H9 (cell line): ENCODE measurements at regions not wholly inside any gene's neighbourhood (a gene's known extent, or its start where the extent isn't known, plus 50 kb on each side); places are given as distances from the start of the nearest gene placed in this dataset.

ENCODE experiments used
- DNase-seq: peaks from one replicate; pipeline ENCODE4 v3.0.0-alpha.2; 2017
- H2AFZ ChIP-seq: one replicate; pipeline ENCODE4 v1.6.1; 2013; ENCODE audit warnings: mild to moderate bottlenecking, low read length, control low read depth, moderate library complexity
- H2AK5ac ChIP-seq: 2 replicates; pipeline ENCODE4 v1.6.1; 2013; ENCODE audit warnings: low read length, control low read depth, mixed read lengths; ENCODE audit not compliant: insufficient read length
- H2BK120ac ChIP-seq: one replicate; pipeline ENCODE4 v1.6.1; 2013; ENCODE audit warnings: low read depth, mild to moderate bottlenecking, low read length, control low read depth, inconsistent platforms; ENCODE audit not compliant: poor library complexity, severe bottlenecking
- H2BK12ac ChIP-seq: 2 replicates; pipeline ENCODE4 v1.6.1; 2013; ENCODE audit warnings: low read length, control low read depth, mixed read lengths, low read depth; ENCODE audit not compliant: insufficient read length
- H2BK15ac ChIP-seq: 2 replicates; pipeline ENCODE4 v1.6.1; 2013; ENCODE audit warnings: low read depth, low read length, control low read depth
- H2BK20ac ChIP-seq: one replicate; pipeline ENCODE4 v1.6.1; 2013; ENCODE audit warnings: low read depth, mild to moderate bottlenecking, low read length, control low read depth, inconsistent platforms; ENCODE audit not compliant: poor library complexity, severe bottlenecking
- H2BK5ac ChIP-seq: 2 replicates; pipeline ENCODE4 v1.6.1; 2013; ENCODE audit warnings: low read length, control low read depth, mixed read lengths; ENCODE audit not compliant: insufficient read length
- H3K14ac ChIP-seq: 2 replicates; pipeline ENCODE4 v1.6.1; 2013; ENCODE audit warnings: low read length, control low read depth; ENCODE audit not compliant: insufficient read depth
- H3K18ac ChIP-seq: 2 replicates; pipeline ENCODE4 v1.6.1; 2013; ENCODE audit warnings: low read depth, mild to moderate bottlenecking, mixed read lengths, low read length, control low read depth; ENCODE audit not compliant: insufficient read length
- H3K23ac ChIP-seq: 2 replicates; pipeline ENCODE4 v1.6.1; 2013; ENCODE audit warnings: low read length, control low read depth, mixed read lengths, low read depth; ENCODE audit not compliant: insufficient read length
- H3K23me2 ChIP-seq: 2 replicates; pipeline ENCODE4 v1.6.1; 2013; ENCODE audit warnings: low read depth, mild to moderate bottlenecking, mixed read lengths, low read length, control low read depth; ENCODE audit not compliant: insufficient read length, poor library complexity, severe bottlenecking
- H3K27ac ChIP-seq: 2 replicates; pipeline ENCODE4 v1.5.1; 2013; ENCODE audit warnings: low read length, control low read depth, mixed read lengths, low read depth; ENCODE audit not compliant: insufficient read length
- H3K27me3 ChIP-seq: 2 replicates; pipeline ENCODE4 v1.6.1; 2013; ENCODE audit warnings: low read length, control low read depth, inconsistent platforms; ENCODE audit not compliant: insufficient read depth
- H3K4ac ChIP-seq: 2 replicates; pipeline ENCODE4 v1.6.1; 2013; ENCODE audit warnings: low read depth, mild to moderate bottlenecking, control low read depth, inconsistent platforms, low read length, moderate library complexity
- H3K4me1 ChIP-seq: 2 replicates; pipeline ENCODE4 v1.6.1; 2013; ENCODE audit warnings: low read length, control low read depth, inconsistent platforms; ENCODE audit not compliant: insufficient read depth
- H3K4me2 ChIP-seq: 2 replicates; pipeline ENCODE4 v1.6.1; 2013; ENCODE audit warnings: low read length, control low read depth, mixed read lengths; ENCODE audit not compliant: insufficient read length, insufficient read depth
- H3K56ac ChIP-seq: 2 replicates; pipeline ENCODE4 v1.6.1; 2013; ENCODE audit warnings: low read depth, mild to moderate bottlenecking, mixed read lengths, low read length, control low read depth; ENCODE audit not compliant: insufficient read length
- H3K79me1 ChIP-seq: 2 replicates; pipeline ENCODE4 v1.6.1; 2013; ENCODE audit warnings: low read depth, mild to moderate bottlenecking, moderate library complexity, low read length, control low read depth, inconsistent platforms; ENCODE audit not compliant: insufficient read depth, poor library complexity, severe bottlenecking
- H3K79me2 ChIP-seq: 2 replicates; pipeline ENCODE4 v1.6.1; 2013; ENCODE audit warnings: low read length, control low read depth, inconsistent platforms; ENCODE audit not compliant: insufficient read depth
- H3K9ac ChIP-seq: 2 replicates; pipeline ENCODE4 v1.6.1; 2013; ENCODE audit warnings: low read length, control low read depth, mixed read lengths; ENCODE audit not compliant: insufficient read length; ENCODE audit errors: extremely low read depth
- H3K9me3 ChIP-seq: one replicate; pipeline ENCODE4 v1.6.1; 2013; ENCODE audit warnings: low read depth, low read length, inconsistent platforms; ENCODE audit not compliant: control insufficient read depth
- H3T11ph ChIP-seq: one replicate; pipeline ENCODE4 v1.6.1; 2013; ENCODE audit warnings: mild to moderate bottlenecking, low read length, control low read depth, inconsistent platforms
- H4K20me1 ChIP-seq: one replicate; pipeline ENCODE4 v1.6.1; 2013; ENCODE audit not compliant: control insufficient read depth, insufficient read length, insufficient read depth
- H4K5ac ChIP-seq: 2 replicates; pipeline ENCODE4 v1.6.1; 2013; ENCODE audit warnings: low read depth, mild to moderate bottlenecking, mixed read lengths, low read length, control low read depth; ENCODE audit not compliant: insufficient read length
- H4K8ac ChIP-seq: replicated peaks from 2 replicates; pipeline ENCODE4 v1.6.1; 2013; ENCODE audit warnings: low read length, control low read depth, mixed read lengths, low read depth; ENCODE audit not compliant: insufficient read length
- H4K91ac ChIP-seq: 2 replicates; pipeline ENCODE4 v1.6.1; 2013; ENCODE audit warnings: low read depth, mild to moderate bottlenecking, moderate library complexity, mixed read lengths, low read length, control low read depth; ENCODE audit not compliant: insufficient read length
- H3K27ac Mint-ChIP-seq, 3 experiments: 2 replicates in 2 of 3; 3 replicates in 1 of 3; pipeline ENCODE4 v1.8.0; 2020 to 2021; ENCODE audit warnings: mixed read lengths in 3 of 3, mild to moderate bottlenecking in 1 of 3, moderate library complexity in 1 of 3
- H3K27me3 Mint-ChIP-seq: 2 replicates; pipeline ENCODE4 v1.8.0; 2021; ENCODE audit warnings: low read depth, mild to moderate bottlenecking, moderate library complexity, mixed read lengths
- H3K36me3 Mint-ChIP-seq, 3 experiments: 2 replicates in 2 of 3; 3 replicates in 1 of 3; pipeline ENCODE4 v1.8.0; 2020 to 2021; ENCODE audit warnings: low read depth in 3 of 3, mixed read lengths in 3 of 3; ENCODE audit not compliant: insufficient read depth in 1 of 3
- H3K4me1 Mint-ChIP-seq, 2 experiments: 2 replicates each; pipeline ENCODE4 v1.8.0; 2020; ENCODE audit warnings: mixed read lengths in 2 of 2
- H3K4me3 Mint-ChIP-seq, 2 experiments: 2 replicates in 1 of 2; 3 replicates in 1 of 2; pipeline ENCODE4 v1.8.0; 2020 to 2021; ENCODE audit warnings: mild to moderate bottlenecking in 2 of 2, mixed read lengths in 2 of 2, moderate library complexity in 1 of 2
- H3K9me3 Mint-ChIP-seq, 2 experiments: 2 replicates in 1 of 2; 3 replicates in 1 of 2; pipeline ENCODE4 v1.8.0; 2020; ENCODE audit warnings: mild to moderate bottlenecking in 2 of 2, mixed read lengths in 2 of 2, moderate library complexity in 1 of 2
- CTCF ChIP-seq: fragments of 200-600 bp; sonication (generic); conservative IDR thresholded peaks from 3 replicates; pipeline ENCODE4 v1.8.0; 2021; ENCODE audit warnings: antibody characterized with exemption, mild to moderate bottlenecking
- WGBS: extraction: QIAGEN DNeasy Blood & Tissue Kit; methylation state at CpG from one replicate; pipeline ENCODE4 v1.1.7; 2013; ENCODE audit warnings: missing lambda C conversion rate, low lambda C conversion rate, mixed read lengths; ENCODE audit not compliant: insufficient read length; ENCODE audit errors: extremely low coverage; 5-methylcytosine and 5-hydroxymethylcytosine counted together

- H2AFZ ChIP-seq = no peak overlapping the region
Observed at GRCh38 chrX:113804819-113805218, 779.1 kb upstream of the HTR2C start.

More at GRCh38 chrX:113804819-113805218, 779.1 kb upstream of the HTR2C start:
- no peak overlapping the region for H4K5ac ChIP-seq
- H3K4me2 ChIP-seq = peak overlapping the region; percentile 5
- H3K27ac Mint-ChIP-seq = peak overlapping the region; percentile 19 to 89 (median 88); a peak in 6 of 7 replicates
- no peak overlapping the region for H3K4ac ChIP-seq
- no peaks in the 10 kb centered on the region for H3K9me3 ChIP-seq
- H3K4me3 Mint-ChIP-seq = no peak overlapping the region
- H3K23me2 ChIP-seq = no peaks in the 10 kb centered on the region
- peaks cover 6% of the 10 kb centered on the region; the same call in 1 of the 2 replicates for H3K4me1 ChIP-seq
- no peak overlapping the region for H3K23ac ChIP-seq
- no peaks in the 10 kb centered on the region for H3K27me3 ChIP-seq
- WGBS = no CpG with 5 or more reads among the region's 3 CpGs
- no peak overlapping the region for H2BK20ac ChIP-seq
- H3K56ac ChIP-seq = no peak overlapping the region
- H3K36me3 Mint-ChIP-seq = peaks cover 0 to 21% (median 10%) of the 10 kb centered on the region in 3 experiments; a peak in 5 of 7 replicates
- H3K27ac ChIP-seq = peak overlapping the region; percentile 15
- H2BK12ac ChIP-seq = no peak overlapping the region
- H3K9ac ChIP-seq = no peak overlapping the region
- H4K91ac ChIP-seq = no peak overlapping the region
- no peak overlapping the region for H2BK15ac ChIP-seq
- H4K20me1 ChIP-seq = no peaks in the 10 kb centered on the region
- H3K79me2 ChIP-seq = no peaks in the 10 kb centered on the region
- peak overlapping the region; percentile 89 for H2BK5ac ChIP-seq
- H3K27me3 Mint-ChIP-seq = no peaks in the 10 kb centered on the region
- H2AK5ac ChIP-seq = no peak overlapping the region
- TF ChIP-seq CTCF = no peak
- peaks cover 51 to 58% of the 10 kb centered on the region in 2 experiments for H3K4me1 Mint-ChIP-seq
- no peak overlapping the region for H3T11ph ChIP-seq
- no peak overlapping the region for H3K14ac ChIP-seq
- H3K18ac ChIP-seq = no peak overlapping the region
- H2BK120ac ChIP-seq = no peak overlapping the region
- no peaks in the 10 kb centered on the region for H3K79me1 ChIP-seq
- DNase-seq = no peak
- no peaks in the 10 kb centered on the region for H3K9me3 Mint-ChIP-seq
- H4K8ac ChIP-seq = no peak overlapping the region
